A549 (cell line): ENCODE measurements at regions not wholly inside any gene's neighbourhood (a gene's known extent, or its start where the extent isn't known, plus 50 kb on each side); places are given as distances from the start of the nearest gene placed in this dataset.

ENCODE experiments used
- CEBPB ChIP-seq, 2 experiments: fragments of >200 bp in 1 of 2; sonication (Bioruptor Twin) in 1 of 2; formaldehyde crosslinking in 1 of 2; IDR thresholded peaks; 2 replicates each; pipeline ENCODE4 v1.6.1; 2012 to 2016
- CHD2 ChIP-seq: fragments of 150-350 bp; IDR thresholded peaks from 2 replicates; pipeline ENCODE4 v1.6.1; 2014; ENCODE audit warnings: low read length; ENCODE audit not compliant: partially characterized antibody
- FOSB ChIP-seq: fragments of 250-450 bp; sonication (Bioruptor Pico); IDR thresholded peaks from 2 replicates; pipeline ENCODE4 v1.5.0; 2020; ENCODE audit warnings: mild to moderate bottlenecking, moderate library complexity
- GATA3 ChIP-seq: IDR thresholded peaks from 2 replicates; pipeline ENCODE4 v1.6.1; 2012; ENCODE audit warnings: borderline replicate concordance
- HDAC2 ChIP-seq: fragments of 200-600 bp; sonication (generic); IDR thresholded peaks from 2 replicates; pipeline ENCODE4 v1.6.1; 2016
- RAD21 ChIP-seq, 2 experiments: fragments of >200 bp in 1 of 2; sonication (Bioruptor Twin) in 1 of 2; formaldehyde crosslinking in 1 of 2; IDR thresholded peaks in 1 of 2; conservative IDR thresholded peaks in 1 of 2; 2 replicates in 1 of 2; 3 replicates in 1 of 2; pipeline ENCODE4 v1.6.1; 2012 to 2018; ENCODE audit warnings: inconsistent platforms in 1 of 2
- RFX5 ChIP-seq: fragments of 450-650 bp; IDR thresholded peaks from 2 replicates; pipeline ENCODE4 v1.7.1; 2014; ENCODE audit warnings: antibody characterized with exemption, mild to moderate bottlenecking, moderate library complexity
- SMC3 ChIP-seq: fragments of >200 bp; sonication (Bioruptor Twin); formaldehyde crosslinking; IDR thresholded peaks from 3 replicates; pipeline ENCODE4 v1.6.1; 2018; ENCODE audit warnings: inconsistent platforms
- TP53 ChIP-seq: fragments of 250-450 bp; sonication (Bioruptor Pico); IDR thresholded peaks from 2 replicates; pipeline ENCODE4 v1.5.0; 2021; ENCODE audit warnings: mild to moderate bottlenecking, moderate library complexity
- TF ChIP-seq, protein P1 (sequence below): fragments of >200 bp; sonication (Bioruptor Twin); formaldehyde crosslinking; IDR thresholded peaks from 3 replicates; pipeline ENCODE4 v1.5.1; 2016
- TF ChIP-seq, protein P2 (sequence below): fragments of 200-600 bp; sonication (generic); IDR thresholded peaks from 2 replicates; pipeline ENCODE4 v1.6.1; 2016; ENCODE audit warnings: antibody characterized with exemption, mild to moderate bottlenecking, moderate library complexity

DNA sequence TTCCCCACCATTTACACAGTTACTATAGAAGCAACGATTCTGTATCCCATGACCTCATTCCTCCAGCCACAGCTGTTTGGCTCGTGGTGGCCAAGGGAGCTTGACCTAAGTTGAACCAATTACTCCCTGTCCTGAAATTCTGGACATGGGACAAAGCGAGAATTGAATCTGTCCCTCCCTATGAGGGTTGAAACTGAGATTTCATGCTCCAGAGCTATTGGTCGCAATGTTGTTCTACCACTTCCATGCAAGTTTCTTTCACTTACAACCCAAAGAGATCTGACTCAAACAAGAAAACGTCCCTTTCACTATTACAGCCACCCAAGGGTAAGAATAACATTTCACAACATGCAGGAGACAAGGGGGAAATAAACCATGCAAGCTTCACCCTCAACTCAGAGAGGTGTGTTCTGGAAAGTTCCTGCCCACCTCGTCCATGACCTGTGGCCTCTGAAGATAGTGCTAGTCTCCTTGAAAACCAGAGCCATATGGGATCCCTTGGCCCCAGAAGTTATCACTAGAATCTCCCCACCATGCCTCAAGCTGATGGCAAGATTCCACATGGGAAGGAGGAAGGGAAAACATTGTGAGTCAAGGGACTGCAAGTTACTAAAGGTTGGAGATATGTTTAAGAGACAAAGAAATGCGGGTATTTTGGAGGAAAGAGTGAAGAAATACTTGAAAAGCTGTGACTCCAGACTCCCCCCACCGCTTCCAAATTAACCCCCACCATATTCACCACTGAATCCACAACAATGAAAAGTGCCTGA is 74.5 kb upstream of the SRSF6 start:
- TF ChIP-seq, protein P1, sequence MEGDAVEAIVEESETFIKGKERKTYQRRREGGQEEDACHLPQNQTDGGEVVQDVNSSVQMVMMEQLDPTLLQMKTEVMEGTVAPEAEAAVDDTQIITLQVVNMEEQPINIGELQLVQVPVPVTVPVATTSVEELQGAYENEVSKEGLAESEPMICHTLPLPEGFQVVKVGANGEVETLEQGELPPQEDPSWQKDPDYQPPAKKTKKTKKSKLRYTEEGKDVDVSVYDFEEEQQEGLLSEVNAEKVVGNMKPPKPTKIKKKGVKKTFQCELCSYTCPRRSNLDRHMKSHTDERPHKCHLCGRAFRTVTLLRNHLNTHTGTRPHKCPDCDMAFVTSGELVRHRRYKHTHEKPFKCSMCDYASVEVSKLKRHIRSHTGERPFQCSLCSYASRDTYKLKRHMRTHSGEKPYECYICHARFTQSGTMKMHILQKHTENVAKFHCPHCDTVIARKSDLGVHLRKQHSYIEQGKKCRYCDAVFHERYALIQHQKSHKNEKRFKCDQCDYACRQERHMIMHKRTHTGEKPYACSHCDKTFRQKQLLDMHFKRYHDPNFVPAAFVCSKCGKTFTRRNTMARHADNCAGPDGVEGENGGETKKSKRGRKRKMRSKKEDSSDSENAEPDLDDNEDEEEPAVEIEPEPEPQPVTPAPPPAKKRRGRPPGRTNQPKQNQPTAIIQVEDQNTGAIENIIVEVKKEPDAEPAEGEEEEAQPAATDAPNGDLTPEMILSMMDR: no peak
- TF ChIP-seq TP53 (CRISPR knock-in tag) (no peak), SMC3 (no peak), RFX5 (no peak), CHD2 (no peak), HDAC2 (no peak), FOSB (CRISPR knock-in tag) (no peak), GATA3 (no peak), CEBPB (IDR thresholded peaks at IDR 0.05) (no peak), RAD21 (conservative IDR thresholded peaks at IDR 0.05 in 1 of 2, IDR thresholded peaks at IDR 0.05 in 1 of 2) (no peak)
- TF ChIP-seq, protein P2, sequence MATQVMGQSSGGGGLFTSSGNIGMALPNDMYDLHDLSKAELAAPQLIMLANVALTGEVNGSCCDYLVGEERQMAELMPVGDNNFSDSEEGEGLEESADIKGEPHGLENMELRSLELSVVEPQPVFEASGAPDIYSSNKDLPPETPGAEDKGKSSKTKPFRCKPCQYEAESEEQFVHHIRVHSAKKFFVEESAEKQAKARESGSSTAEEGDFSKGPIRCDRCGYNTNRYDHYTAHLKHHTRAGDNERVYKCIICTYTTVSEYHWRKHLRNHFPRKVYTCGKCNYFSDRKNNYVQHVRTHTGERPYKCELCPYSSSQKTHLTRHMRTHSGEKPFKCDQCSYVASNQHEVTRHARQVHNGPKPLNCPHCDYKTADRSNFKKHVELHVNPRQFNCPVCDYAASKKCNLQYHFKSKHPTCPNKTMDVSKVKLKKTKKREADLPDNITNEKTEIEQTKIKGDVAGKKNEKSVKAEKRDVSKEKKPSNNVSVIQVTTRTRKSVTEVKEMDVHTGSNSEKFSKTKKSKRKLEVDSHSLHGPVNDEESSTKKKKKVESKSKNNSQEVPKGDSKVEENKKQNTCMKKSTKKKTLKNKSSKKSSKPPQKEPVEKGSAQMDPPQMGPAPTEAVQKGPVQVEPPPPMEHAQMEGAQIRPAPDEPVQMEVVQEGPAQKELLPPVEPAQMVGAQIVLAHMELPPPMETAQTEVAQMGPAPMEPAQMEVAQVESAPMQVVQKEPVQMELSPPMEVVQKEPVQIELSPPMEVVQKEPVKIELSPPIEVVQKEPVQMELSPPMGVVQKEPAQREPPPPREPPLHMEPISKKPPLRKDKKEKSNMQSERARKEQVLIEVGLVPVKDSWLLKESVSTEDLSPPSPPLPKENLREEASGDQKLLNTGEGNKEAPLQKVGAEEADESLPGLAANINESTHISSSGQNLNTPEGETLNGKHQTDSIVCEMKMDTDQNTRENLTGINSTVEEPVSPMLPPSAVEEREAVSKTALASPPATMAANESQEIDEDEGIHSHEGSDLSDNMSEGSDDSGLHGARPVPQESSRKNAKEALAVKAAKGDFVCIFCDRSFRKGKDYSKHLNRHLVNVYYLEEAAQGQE: no peak
